NT2/D1 (cell line): ENCODE measurements at regions not wholly inside any gene's neighbourhood (a gene's known extent, or its start where the extent isn't known, plus 50 kb on each side); places are given as distances from the start of the nearest gene placed in this dataset.

ENCODE experiments used
- DNase-seq: peaks from one replicate; pipeline ENCODE4 v3.0.0-alpha.2; 2011; ENCODE audit warnings: low read depth, low spot score
- H3K27me3 ChIP-seq: 2 replicates; pipeline ENCODE4 v1.6.0; 2011; ENCODE audit warnings: mild to moderate bottlenecking; ENCODE audit not compliant: insufficient read length, insufficient read depth
- H3K36me3 ChIP-seq: 2 replicates; pipeline ENCODE4 v1.6.1; 2011; ENCODE audit warnings: mild to moderate bottlenecking, low read length, mixed read lengths; ENCODE audit not compliant: insufficient read depth, insufficient read length
- H3K4me1 ChIP-seq: 2 replicates; pipeline ENCODE4 v1.5.1; 2011; ENCODE audit not compliant: insufficient read depth, insufficient read length
- H3K4me3 ChIP-seq: 2 replicates; pipeline ENCODE4 v1.5.1; 2011; ENCODE audit warnings: low read depth; ENCODE audit not compliant: insufficient read length
- H3K9ac ChIP-seq: 2 replicates; pipeline ENCODE4 v1.6.0; 2011; ENCODE audit warnings: low read depth; ENCODE audit not compliant: insufficient read length
- H3K9me3 ChIP-seq: 2 replicates; pipeline ENCODE4 v1.5.1; 2011; ENCODE audit warnings: mild to moderate bottlenecking, low read length; ENCODE audit not compliant: insufficient read depth
- SUZ12 ChIP-seq: IDR thresholded peaks from 2 replicates; pipeline ENCODE4 v1.6.1; 2011; ENCODE audit not compliant: insufficient read length, insufficient read depth; ENCODE audit errors: extremely low read depth
- YY1 ChIP-seq: IDR thresholded peaks from 2 replicates; pipeline ENCODE4 v1.6.1; 2011; ENCODE audit not compliant: insufficient read length, insufficient read depth
- ZNF274 ChIP-seq: IDR thresholded peaks from 2 replicates; pipeline ENCODE4 v1.6.1; 2011; ENCODE audit warnings: mild to moderate bottlenecking, low read depth, low read length

DNA sequence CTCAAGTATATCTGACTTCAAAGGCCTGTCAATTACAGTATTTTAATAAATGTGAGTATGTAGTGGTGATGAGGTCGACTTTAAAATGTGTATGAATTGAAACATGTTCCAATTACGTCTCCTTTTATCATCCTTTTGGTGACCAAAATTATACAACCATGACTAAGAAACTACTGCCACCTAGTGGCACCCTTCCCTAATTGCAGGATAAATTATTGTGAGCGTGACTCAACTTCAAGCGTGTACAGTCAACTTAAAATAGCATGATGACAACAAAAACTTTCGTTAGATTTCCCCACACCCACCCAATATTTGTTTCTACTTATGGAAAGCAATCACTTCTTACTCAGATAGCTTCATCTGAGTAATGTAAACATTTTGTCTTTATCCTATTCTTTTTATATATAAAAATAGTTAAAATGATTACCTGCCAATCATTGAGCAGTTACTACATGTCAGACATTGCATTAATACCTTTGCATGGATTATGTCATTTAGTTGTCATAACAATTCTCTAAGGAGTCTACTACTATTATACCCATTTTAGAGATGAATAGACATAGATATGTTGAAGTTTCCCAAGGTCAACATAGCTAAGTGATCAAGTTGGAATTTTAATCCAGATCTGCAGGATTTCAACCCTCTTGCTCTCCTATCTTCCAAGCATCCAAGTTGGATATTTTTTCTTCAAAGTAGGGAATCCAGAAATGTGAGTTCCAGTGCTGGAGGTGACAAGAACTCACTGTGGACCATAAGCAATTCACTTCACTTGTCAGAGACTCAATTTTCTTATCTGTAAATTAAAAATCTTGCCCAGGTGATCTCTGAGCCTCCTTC, 106.0 kb downstream of the MEX3B start:
- peaks cover 3% of the 10 kb centered on the region for H3K4me1 ChIP-seq
- DNase-seq = peak; percentile 38
- no peak for TF ChIP-seq YY1
- TF ChIP-seq SUZ12 = no peak
- no peaks in the 10 kb centered on the region for H3K27me3 ChIP-seq
- no peak overlapping the region for H3K4me3 ChIP-seq
- peaks cover 14% of the 10 kb centered on the region; the same call in 1 of the 2 replicates for H3K9me3 ChIP-seq
- no peak overlapping the region for H3K9ac ChIP-seq
- H3K36me3 ChIP-seq = no peaks in the 10 kb centered on the region

DNA sequence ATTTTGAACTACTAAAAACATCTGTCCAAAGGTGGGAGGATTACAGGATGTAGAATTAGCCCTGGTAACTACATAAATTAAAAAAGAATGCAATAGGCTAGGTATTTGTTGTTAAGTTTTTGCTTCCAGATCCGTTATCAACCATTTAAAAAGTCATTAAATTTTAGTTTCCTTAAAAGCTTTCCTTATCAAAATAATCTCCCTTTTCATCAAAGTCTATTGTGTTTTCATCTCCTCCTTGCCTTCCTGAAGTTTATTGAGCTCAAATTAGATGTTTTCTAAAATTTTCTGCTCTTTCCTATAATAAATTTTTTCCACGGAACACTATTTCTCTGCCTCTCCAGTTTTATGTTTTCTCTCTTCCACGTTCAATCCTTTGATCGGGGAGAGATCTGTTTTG, 108.6 kb downstream of the MEX3B start:
- Histone ChIP-seq H3K4me3 (no peak overlapping the region), H3K9me3 (peaks cover 14% of the 10 kb centered on the region; the same call in 1 of the 2 replicates), H3K36me3 (no peaks in the 10 kb centered on the region), H3K27me3 (no peaks in the 10 kb centered on the region), H3K9ac (no peak overlapping the region), H3K4me1 (peaks cover 3% of the 10 kb centered on the region)
- TF ChIP-seq ZNF274 = no peak
- DNase-seq = no peak

DNA sequence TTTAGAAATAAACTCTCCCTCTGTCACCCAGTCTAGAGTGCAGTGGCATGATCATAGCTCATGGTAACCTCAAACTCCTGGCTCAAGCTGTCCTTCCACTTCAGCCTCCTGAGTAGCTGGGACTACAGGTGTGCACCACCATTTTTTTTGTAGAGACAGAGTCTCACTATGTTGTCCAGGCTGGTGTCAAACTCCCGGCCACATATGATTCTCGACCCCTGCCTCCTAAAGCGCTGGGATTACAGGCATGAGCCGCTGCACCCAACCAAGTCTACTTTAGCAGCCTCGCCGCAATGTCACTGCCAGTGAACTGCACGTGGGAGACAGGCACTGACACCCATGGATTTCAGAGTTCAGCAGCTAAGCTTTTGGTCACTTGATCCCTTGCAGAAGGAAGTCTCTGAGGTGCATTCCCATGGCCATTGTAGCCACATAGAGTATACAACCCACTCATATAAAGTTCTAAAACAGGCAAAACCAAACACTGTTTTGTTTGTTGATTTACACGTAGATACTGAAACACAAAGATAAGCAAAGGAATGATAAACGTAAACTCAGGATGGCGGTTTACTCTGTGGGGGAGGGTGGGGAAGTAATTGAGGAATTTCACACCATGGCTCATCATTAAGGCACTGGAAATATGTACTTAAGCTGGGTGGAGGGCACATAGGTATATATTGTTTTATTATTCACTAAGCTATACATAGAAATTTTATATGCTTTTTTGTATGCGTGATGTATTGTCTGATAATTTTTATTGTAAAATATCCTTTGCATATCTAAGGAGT, 115.0 kb downstream of the MEX3B start:
- no peak for TF ChIP-seq YY1
- no peaks in the 10 kb centered on the region for H3K27me3 ChIP-seq
- H3K36me3 ChIP-seq = no peaks in the 10 kb centered on the region
- no peaks in the 10 kb centered on the region for H3K4me1 ChIP-seq
- no peak overlapping the region for H3K4me3 ChIP-seq
- no peak for DNase-seq
- H3K9me3 ChIP-seq = no peaks in the 10 kb centered on the region
- no peak overlapping the region for H3K9ac ChIP-seq

DNA sequence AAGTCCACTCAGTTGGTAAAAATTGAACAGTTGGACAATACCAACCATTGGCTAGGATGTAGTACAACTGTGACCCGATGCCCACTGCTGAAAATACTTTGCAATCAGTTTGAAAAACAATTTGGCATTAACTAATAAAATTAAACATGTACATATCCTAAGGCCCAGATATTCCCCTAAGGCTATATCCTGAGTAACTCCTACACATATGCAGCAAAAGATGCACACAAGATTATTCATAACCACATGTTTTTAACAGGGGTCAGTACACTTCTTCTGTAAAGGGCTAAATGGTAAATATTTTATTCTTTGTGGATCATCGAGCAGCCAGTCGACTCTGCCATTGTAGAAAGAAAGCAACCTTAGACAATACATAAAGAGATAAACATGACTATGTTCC, 116.3 kb downstream of the MEX3B start:
- TF ChIP-seq YY1 = no peak
- TF ChIP-seq ZNF274 = no peak
- no peak for TF ChIP-seq SUZ12
- H3K27me3 ChIP-seq = no peaks in the 10 kb centered on the region
- H3K4me1 ChIP-seq = no peaks in the 10 kb centered on the region
- no peak for DNase-seq
- H3K9me3 ChIP-seq = no peaks in the 10 kb centered on the region
- H3K4me3 ChIP-seq = no peak overlapping the region
- H3K9ac ChIP-seq = no peak overlapping the region
- no peaks in the 10 kb centered on the region for H3K36me3 ChIP-seq

DNA sequence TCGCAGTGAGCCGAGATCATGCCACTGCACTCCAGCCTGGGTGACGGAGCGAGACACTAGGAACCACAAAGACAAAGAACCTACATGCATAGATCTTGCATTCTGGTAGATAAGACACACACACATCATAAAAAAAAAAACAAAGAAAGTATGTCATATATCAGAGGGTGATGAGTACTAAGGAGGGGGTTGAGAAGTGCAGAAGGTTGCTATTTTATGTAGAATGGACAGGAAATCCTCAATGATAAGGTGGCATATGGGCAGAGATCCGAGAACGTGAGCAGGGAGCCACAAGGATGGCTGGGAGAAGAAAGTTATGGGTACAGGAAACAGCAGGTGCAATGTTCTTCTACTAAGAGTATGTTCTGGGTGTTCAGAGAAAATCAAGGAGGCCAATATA, 118.8 kb downstream of the MEX3B start:
- no peak overlapping the region for H3K9ac ChIP-seq
- no peaks in the 10 kb centered on the region for H3K27me3 ChIP-seq
- no peak overlapping the region for H3K4me3 ChIP-seq
- no peaks in the 10 kb centered on the region for H3K36me3 ChIP-seq
- no peak for TF ChIP-seq SUZ12
- TF ChIP-seq ZNF274 = no peak
- TF ChIP-seq YY1 = no peak
- no peaks in the 10 kb centered on the region for H3K4me1 ChIP-seq
- no peak for DNase-seq
- H3K9me3 ChIP-seq = no peaks in the 10 kb centered on the region; the same call in none of the 2 replicates

DNA sequence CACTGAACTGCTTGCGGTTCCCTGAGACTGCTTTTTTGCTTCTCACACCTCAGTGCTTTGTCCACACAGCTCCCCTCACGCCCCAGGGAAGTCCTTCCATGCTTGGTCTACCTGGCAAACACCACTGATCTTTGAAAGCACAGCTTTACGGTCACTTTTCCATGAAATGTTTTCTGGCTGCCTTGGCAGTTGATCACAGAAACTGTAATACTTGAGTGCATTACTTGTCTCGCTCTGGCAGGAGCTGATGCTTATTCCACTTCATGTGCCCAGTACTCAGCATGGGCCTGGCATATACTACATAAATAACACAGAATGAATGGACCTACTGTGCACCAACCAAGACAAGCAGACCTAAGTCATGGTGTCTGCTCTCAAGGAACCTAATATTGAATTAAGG, 121.1 kb downstream of the MEX3B start:
- TF ChIP-seq SUZ12 (no peak), YY1 (no peak), ZNF274 (no peak)
- H3K9me3 ChIP-seq = peaks cover 19% of the 10 kb centered on the region
- H3K4me1 ChIP-seq = no peaks in the 10 kb centered on the region
- DNase-seq = no peak
- H3K9ac ChIP-seq = no peak overlapping the region
- no peaks in the 10 kb centered on the region for H3K36me3 ChIP-seq
- H3K27me3 ChIP-seq = no peaks in the 10 kb centered on the region
- no peak overlapping the region for H3K4me3 ChIP-seq

DNA sequence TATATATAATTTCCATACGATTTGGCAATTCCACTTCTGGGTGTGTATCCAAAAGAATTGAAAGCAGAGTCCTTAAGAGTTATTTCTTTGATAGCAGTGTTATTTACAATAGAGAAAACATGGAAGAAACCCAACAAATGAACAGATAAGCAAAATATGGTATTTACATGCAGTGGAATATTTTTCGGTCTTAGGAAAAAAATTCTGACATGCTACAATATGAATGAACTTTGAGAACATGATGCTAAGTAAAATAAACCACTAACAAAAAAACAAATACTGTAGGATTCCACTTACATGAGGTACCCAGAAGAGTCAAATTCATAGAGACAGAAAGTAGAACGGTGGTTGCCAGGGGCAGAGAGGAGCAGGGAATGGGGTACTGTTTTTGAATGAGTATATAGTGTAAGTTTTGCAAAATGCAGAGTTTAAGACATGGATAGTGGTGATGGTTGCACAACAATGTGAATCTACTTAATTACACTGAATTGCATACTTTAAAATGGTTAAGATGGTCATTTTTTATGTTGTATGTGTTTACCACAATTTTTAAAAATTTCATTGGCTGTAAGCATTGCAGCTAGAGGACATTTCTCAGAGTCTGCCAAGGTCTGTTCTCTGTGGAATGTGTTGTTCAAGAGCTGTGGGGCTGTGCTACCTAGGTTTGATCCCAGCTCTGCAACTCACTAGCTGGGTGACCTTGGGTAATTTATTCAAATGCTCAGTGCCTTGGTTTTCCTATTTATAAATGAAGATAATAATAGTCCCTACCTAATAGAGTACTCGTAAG, 122.1 kb downstream of the MEX3B start:
- no peak for TF ChIP-seq YY1
- TF ChIP-seq ZNF274 = no peak
- TF ChIP-seq SUZ12 = no peak
- Histone ChIP-seq H3K9ac (no peak overlapping the region), H3K9me3 (peaks cover 29% of the 10 kb centered on the region), H3K36me3 (no peaks in the 10 kb centered on the region), H3K4me3 (no peak overlapping the region), H3K27me3 (no peaks in the 10 kb centered on the region), H3K4me1 (no peaks in the 10 kb centered on the region)
- no peak for DNase-seq
